Peyer's patch (tissue), 4 donors: ENCODE measurements at regions not wholly inside any gene's neighbourhood (a gene's known extent, or its start where the extent isn't known, plus 50 kb on each side); places are given as distances from the start of the nearest gene placed in this dataset.

Experiments
- DNase-seq, 3 donors: peaks; one replicate each; pipeline ENCODE4 v3.0.0-alpha.2; 2017 to 2019
- H3K27ac ChIP-seq, 4 donors: fragments of 200-600 bp; sonication (generic); one replicate each; pipeline ENCODE4 v1.5.1; 2016 to 2019
- H3K27me3 ChIP-seq, 2 donors: fragments of 200-600 bp; sonication (generic); one replicate each; pipeline ENCODE4 v1.5.1; 2019
- H3K36me3 ChIP-seq, 3 donors: fragments of 200-600 bp; sonication (generic); one replicate each; pipeline ENCODE4 v1.5.1; 2016 to 2019
- H3K4me1 ChIP-seq, 4 donors: fragments of 200-600 bp; sonication (generic); one replicate each; pipeline ENCODE4 v1.5.1; 2016 to 2019
- H3K4me3 ChIP-seq, 4 donors: fragments of 200-600 bp; sonication (generic); 1 replicate in 3 of 4; 2 replicates in 1 of 4; pipeline ENCODE4 v1.5.1; 2016 to 2019; ENCODE audit warnings: mild to moderate bottlenecking in 1 of 4
- H3K9me3 ChIP-seq, 4 donors: fragments of 200-600 bp; sonication (generic); one replicate each; pipeline ENCODE4 v1.5.1; 2016 to 2019; ENCODE audit warnings: mild to moderate bottlenecking in 1 of 4
- POLR2A ChIP-seq, 2 donors: fragments of 450-650 bp; IDR thresholded peaks; one replicate each; pipeline ENCODE4 v1.5.1; 2017; ENCODE audit warnings: antibody characterized with exemption in 2 of 2, mild to moderate bottlenecking in 2 of 2, moderate library complexity in 2 of 2
- TF ChIP-seq, protein P1 (sequence below), 6 experiments: fragments of 450-650 bp in 4 of 6; fragments of 200-600 bp in 2 of 6; sonication (generic) in 1 of 6; IDR thresholded peaks; one replicate each; pipeline ENCODE4 v1.5.1; 2017 to 2019; ENCODE audit warnings: antibody characterized with exemption in 6 of 6, mild to moderate bottlenecking in 3 of 6, moderate library complexity in 1 of 6

DNA sequence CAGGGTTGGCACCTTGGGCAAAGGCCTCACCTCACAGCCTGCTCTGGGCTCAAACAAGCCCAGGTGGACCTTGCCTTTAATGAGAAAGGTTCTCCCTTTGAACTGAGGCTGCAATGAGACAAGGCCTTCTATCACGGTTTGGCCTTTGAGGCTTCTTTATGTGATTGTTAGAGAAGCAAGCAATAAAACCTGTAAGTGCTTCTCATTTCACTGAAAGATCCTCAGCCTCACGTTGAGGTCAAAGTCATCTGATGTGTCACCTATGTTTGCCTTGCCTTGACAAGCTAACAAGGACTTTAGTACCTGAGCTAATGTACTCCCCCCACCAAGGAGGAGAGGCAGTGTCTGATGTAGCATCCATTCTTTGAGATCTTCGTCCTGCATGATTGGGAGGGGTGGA is 155.9 kb upstream of the RBM19 start:
- Histone ChIP-seq H3K4me3 (no peak overlapping the region), H3K27ac (no peak overlapping the region), H3K36me3 (no peaks in the 10 kb centered on the region), H3K4me1 (no peaks in the 10 kb centered on the region), H3K9me3 (no peaks in the 10 kb centered on the region), H3K27me3 (no peaks in the 10 kb centered on the region)
- TF ChIP-seq POLR2A (IDR thresholded peaks at IDR 0.05): no peak
- TF ChIP-seq, protein P1, sequence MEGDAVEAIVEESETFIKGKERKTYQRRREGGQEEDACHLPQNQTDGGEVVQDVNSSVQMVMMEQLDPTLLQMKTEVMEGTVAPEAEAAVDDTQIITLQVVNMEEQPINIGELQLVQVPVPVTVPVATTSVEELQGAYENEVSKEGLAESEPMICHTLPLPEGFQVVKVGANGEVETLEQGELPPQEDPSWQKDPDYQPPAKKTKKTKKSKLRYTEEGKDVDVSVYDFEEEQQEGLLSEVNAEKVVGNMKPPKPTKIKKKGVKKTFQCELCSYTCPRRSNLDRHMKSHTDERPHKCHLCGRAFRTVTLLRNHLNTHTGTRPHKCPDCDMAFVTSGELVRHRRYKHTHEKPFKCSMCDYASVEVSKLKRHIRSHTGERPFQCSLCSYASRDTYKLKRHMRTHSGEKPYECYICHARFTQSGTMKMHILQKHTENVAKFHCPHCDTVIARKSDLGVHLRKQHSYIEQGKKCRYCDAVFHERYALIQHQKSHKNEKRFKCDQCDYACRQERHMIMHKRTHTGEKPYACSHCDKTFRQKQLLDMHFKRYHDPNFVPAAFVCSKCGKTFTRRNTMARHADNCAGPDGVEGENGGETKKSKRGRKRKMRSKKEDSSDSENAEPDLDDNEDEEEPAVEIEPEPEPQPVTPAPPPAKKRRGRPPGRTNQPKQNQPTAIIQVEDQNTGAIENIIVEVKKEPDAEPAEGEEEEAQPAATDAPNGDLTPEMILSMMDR (IDR thresholded peaks at IDR 0.05): no peak
- no peak for DNase-seq

DNA sequence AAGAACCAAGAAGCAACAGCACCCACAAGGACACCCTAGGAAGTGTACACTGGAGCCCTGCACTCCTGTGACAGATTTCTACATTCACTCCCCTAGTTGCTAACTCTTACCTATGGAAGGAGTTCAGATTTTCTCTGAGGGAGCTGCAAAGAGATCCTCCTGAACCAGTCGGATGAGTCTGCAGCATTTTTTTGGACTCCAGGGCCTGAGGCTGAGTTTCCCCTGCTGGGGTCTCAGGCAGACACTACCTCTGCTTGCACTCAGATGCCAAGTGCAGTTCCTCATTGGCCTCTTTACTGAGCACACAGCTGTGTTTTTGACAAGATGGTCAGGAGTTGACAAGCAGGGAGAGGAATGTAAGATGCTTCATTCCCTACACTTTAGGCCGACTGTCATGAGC is 153.2 kb upstream of the RBM19 start:
- DNase-seq: no peak
- H3K4me3 ChIP-seq: no peak overlapping the region

DNA sequence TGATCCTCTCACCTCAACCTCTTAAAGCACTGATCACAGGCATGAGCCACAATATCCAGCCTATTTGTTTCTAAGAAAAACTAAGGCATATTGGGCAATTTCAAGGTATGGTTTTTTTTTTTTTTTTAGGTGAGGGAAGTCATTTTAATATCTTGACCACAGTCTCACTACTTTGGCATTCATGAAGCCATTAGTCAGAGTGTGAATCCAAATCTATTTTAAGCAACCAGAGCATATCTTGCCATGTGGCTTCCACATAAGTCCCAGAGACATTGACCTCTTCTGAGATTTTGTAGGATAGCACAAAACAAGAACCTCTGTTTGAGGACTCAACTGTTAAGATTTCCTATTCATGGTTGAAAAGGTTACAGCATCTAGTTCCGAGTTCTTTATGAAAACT is 130.3 kb upstream of the RBM19 start:
- DNase-seq: no peak
- no peak overlapping the region for H3K4me3 ChIP-seq
- TF ChIP-seq, protein P1 (IDR thresholded peaks at IDR 0.05): no peak
- TF ChIP-seq POLR2A (IDR thresholded peaks at IDR 0.05): no peak
- no peak overlapping the region for H3K27ac ChIP-seq
- no peaks in the 10 kb centered on the region for H3K36me3 ChIP-seq
- H3K27me3 ChIP-seq: no peaks in the 10 kb centered on the region
- no peaks in the 10 kb centered on the region for H3K4me1 ChIP-seq
- H3K9me3 ChIP-seq: no peaks in the 10 kb centered on the region

More for the DNA sequence above, 153.2 kb upstream of the RBM19 start:
- TF ChIP-seq POLR2A (IDR thresholded peaks at IDR 0.05): no peak
- TF ChIP-seq, protein P1 (IDR thresholded peaks at IDR 0.05): no peak
- Histone ChIP-seq H3K4me1 (no peaks in the 10 kb centered on the region), H3K27me3 (no peaks in the 10 kb centered on the region), H3K27ac (no peak overlapping the region), H3K36me3 (no peaks in the 10 kb centered on the region), H3K9me3 (peaks cover 0 to 6% (median 0%) of the 10 kb centered on the region in 4 donors)

DNA sequence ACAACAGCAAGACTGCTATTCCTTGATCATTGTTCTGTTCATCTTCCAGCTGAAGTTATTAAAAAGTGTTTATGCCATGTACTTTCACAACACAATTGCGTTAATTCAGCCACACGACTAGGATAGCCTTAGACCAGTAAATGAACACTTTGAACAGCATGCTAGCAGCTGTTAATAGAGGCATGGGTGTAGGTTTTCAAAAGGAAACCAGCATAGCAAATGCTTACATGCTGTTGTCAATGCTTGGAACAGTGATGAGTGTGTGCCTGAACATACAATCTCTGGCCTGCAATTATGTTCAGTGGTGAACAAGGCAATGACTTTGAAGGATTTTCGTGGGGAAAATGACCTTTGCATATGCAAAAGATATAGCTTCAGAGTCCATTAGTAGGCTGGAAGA is 127.4 kb upstream of the RBM19 start:
- H3K4me1 ChIP-seq: no peaks in the 10 kb centered on the region
- no peaks in the 10 kb centered on the region for H3K9me3 ChIP-seq
- no peaks in the 10 kb centered on the region for H3K27me3 ChIP-seq
- H3K27ac ChIP-seq: no peak overlapping the region
- H3K4me3 ChIP-seq: no peak overlapping the region
- no peak for DNase-seq
- no peak for TF ChIP-seq POLR2A (IDR thresholded peaks at IDR 0.05)
- TF ChIP-seq, protein P1 (IDR thresholded peaks at IDR 0.05): no peak
- no peaks in the 10 kb centered on the region for H3K36me3 ChIP-seq

DNA sequence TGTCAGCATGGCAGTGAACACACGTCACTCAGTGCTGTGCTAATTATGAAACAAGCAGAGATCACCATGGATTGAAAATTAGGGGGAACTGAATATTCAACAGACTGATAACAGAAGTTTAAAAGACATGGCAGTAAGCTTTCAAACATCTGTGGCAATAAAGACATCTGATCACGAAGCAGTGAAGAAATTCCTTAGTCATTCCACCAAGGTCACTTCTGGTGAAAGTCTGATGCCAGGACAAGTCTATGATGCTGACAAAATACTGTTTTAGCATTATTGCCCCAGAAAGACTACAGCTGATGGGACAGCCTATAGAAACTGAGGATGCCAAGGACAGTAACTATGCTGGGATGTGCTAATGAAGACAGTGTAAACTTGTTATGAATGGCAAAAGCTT is 126.9 kb upstream of the RBM19 start:
- H3K4me1 ChIP-seq: no peaks in the 10 kb centered on the region
- no peak overlapping the region for H3K4me3 ChIP-seq
- no peak for DNase-seq
- no peaks in the 10 kb centered on the region for H3K9me3 ChIP-seq
- H3K27me3 ChIP-seq: no peaks in the 10 kb centered on the region
- H3K36me3 ChIP-seq: no peaks in the 10 kb centered on the region
- TF ChIP-seq, protein P1 (IDR thresholded peaks at IDR 0.05): no peak
- no peak for TF ChIP-seq POLR2A (IDR thresholded peaks at IDR 0.05)
- H3K27ac ChIP-seq: no peak overlapping the region

DNA sequence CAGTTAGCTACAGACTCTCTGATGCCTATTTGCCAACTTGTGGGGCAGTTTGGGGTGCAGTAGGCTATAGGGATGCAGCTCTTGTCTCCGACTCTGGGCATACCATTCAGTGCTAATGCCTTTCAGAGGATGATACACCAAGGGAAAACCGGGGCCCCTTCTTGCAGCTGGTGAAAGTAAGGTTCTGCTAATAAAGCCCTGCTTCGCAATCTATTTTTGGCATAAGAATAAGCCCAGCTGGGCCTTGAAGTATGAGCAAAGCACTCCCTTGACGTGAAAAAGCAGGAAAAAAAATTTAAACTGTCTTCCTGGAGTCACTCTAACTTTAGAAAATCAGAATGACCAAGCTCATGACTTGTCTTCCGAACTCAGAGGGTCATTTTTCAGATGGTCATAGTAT is 124.1 kb upstream of the RBM19 start:
- Histone ChIP-seq H3K4me3 (no peak overlapping the region), H3K9me3 (no peaks in the 10 kb centered on the region), H3K4me1 (no peaks in the 10 kb centered on the region), H3K36me3 (no peaks in the 10 kb centered on the region), H3K27ac (no peak overlapping the region), H3K27me3 (no peaks in the 10 kb centered on the region)
- TF ChIP-seq POLR2A (IDR thresholded peaks at IDR 0.05): no peak
- TF ChIP-seq, protein P1 (IDR thresholded peaks at IDR 0.05): no peak
- DNase-seq: no peak
